Spleen (tissue), 11 donors: ENCODE measurements at regions not wholly inside any gene's neighbourhood (a gene's known extent, or its start where the extent isn't known, plus 50 kb on each side); places are given as distances from the start of the nearest gene placed in this dataset.

Source experiments
- DNase-seq: peaks from one replicate; pipeline ENCODE4 v3.0.0-alpha.2; 2020
- H3K27ac ChIP-seq, 8 donors: fragments of 200-600 bp; sonication (generic) in 7 of 8; 1 replicate in 4 of 8; 2 replicates in 4 of 8; pipeline versions ENCODE4 v1.5.0 to v1.8.0; 2016 to 2021; ENCODE audit warnings: inconsistent platforms in 4 of 8, mild to moderate bottlenecking in 4 of 8, moderate library complexity in 1 of 8
- H3K27me3 ChIP-seq, 7 donors: fragments of 200-600 bp; sonication (generic) in 6 of 7; replicated peaks in 1 of 7; 1 replicate in 4 of 7; 2 replicates in 3 of 7; pipeline versions ENCODE4 v1.5.0 to v1.8.0; 2016 to 2021; ENCODE audit warnings: inconsistent platforms in 3 of 7, mild to moderate bottlenecking in 1 of 7
- H3K36me3 ChIP-seq, 6 donors: fragments of 200-600 bp; sonication (generic) in 5 of 6; 1 replicate in 4 of 6; 2 replicates in 2 of 6; pipeline versions ENCODE4 v1.5.0 to v1.8.0; 2016 to 2021; ENCODE audit warnings: inconsistent platforms in 2 of 6
- H3K4me1 ChIP-seq, 6 donors: fragments of 200-600 bp; sonication (generic) in 5 of 6; 1 replicate in 3 of 6; 2 replicates in 3 of 6; pipeline versions ENCODE4 v1.5.0 to v1.8.0; 2016 to 2021; ENCODE audit warnings: inconsistent platforms in 3 of 6
- H3K4me3 ChIP-seq, 8 donors: fragments of 200-600 bp; sonication (generic) in 7 of 8; 1 replicate in 4 of 8; 2 replicates in 4 of 8; pipeline versions ENCODE4 v1.5.0 to v1.8.0; 2016 to 2021; ENCODE audit warnings: inconsistent platforms in 4 of 8, mild to moderate bottlenecking in 4 of 8, moderate library complexity in 2 of 8
- H3K9me3 ChIP-seq, 8 donors: fragments of 200-600 bp; sonication (generic) in 7 of 8; 1 replicate in 4 of 8; 2 replicates in 4 of 8; pipeline versions ENCODE4 v1.5.0 to v1.8.0; 2016 to 2021; ENCODE audit warnings: inconsistent platforms in 4 of 8
- CTCF ChIP-seq, 11 experiments: fragments of 200-600 bp in 7 of 11; fragments of 450-650 bp in 4 of 11; sonication (generic) in 4 of 11; IDR thresholded peaks in 8 of 11; conservative IDR thresholded peaks in 3 of 11; 1 replicate in 7 of 11; 2 replicates in 4 of 11; pipeline versions ENCODE4 v1.4.0 to v1.8.0; 2016 to 2021; ENCODE audit warnings: antibody characterized with exemption in 11 of 11, inconsistent platforms in 4 of 11, mild to moderate bottlenecking in 1 of 11
- POLR2A ChIP-seq, 3 donors: fragments of 450-650 bp; IDR thresholded peaks; one replicate each; pipeline ENCODE4 v1.5.1; 2017; ENCODE audit warnings: antibody characterized with exemption in 3 of 3, mild to moderate bottlenecking in 1 of 3
- POLR2AphosphoS5 ChIP-seq, 3 donors: sonication (generic); formaldehyde crosslinking; IDR thresholded peaks; one replicate each; pipeline ENCODE4 v1.5.1; 2017; ENCODE audit warnings: antibody characterized with exemption in 3 of 3
- WGBS, 5 donors: extraction: QIAGEN DNeasy Blood & Tissue Kit in 3 of 5; methylation state at CpG; one replicate each; pipeline versions ENCODE4 v1.1.5 to v1.1.7; 2013 to 2018; 5-methylcytosine and 5-hydroxymethylcytosine counted together
- intact Hi-C: fragments of 100-400 bp; cut with DNase I; formaldehyde crosslinking; loops from one replicate; pipeline ENCODE4 v1.15.0; 2023; ENCODE audit warnings: low total_unique reads
- donor health status: healthy with polysubstance abuse.
- donor health status: DM: no; HTN: no; CAD: no; lungs with moderate emphysema.
- donor health status: DM: no; HTN: no; CAD: no.
- donor health status: Bipolar disorder and iron deficiency.
- donor health status: healthy.
- donor health status: DM: no; HTN: no; CAD: no.
- donor health status: DM: yes; HTN: yes; CAD: no.

GRCh38 chr13:81319351-81319750 is 978.4 kb upstream of the SPRY2 start:
- 68 to 78% (median 73%) methylated on average over 3 of the region's 3 CpGs for WGBS, 5 donors
- no peaks in the 10 kb centered on the region for H3K27me3 ChIP-seq
- TF ChIP-seq POLR2AphosphoS5 (IDR thresholded peaks at IDR 0.05) (no peak), CTCF (IDR thresholded peaks at IDR 0.05 in 8 of 11, conservative IDR thresholded peaks at IDR 0.05 in 3 of 11) (no peak), POLR2A (IDR thresholded peaks at IDR 0.05) (no peak)
- DNase-seq, result no peak
- H3K9me3 ChIP-seq, result peaks cover 0 to 15% (median 3%) of the 10 kb centered on the region in 8 donors
- no peaks in the 10 kb centered on the region for H3K36me3 ChIP-seq
- intact Hi-C loops, result no loop called here
- H3K27ac ChIP-seq, result no peak overlapping the region
- H3K4me3 ChIP-seq, result no peak overlapping the region
- H3K4me1 ChIP-seq, result no peaks in the 10 kb centered on the region

GRCh38 chr13:81318231-81319019 is 977.5 kb upstream of the SPRY2 start:
- no peaks in the 10 kb centered on the region for H3K36me3 ChIP-seq
- no peaks in the 10 kb centered on the region for H3K27me3 ChIP-seq
- no peak overlapping the region for H3K4me3 ChIP-seq
- TF ChIP-seq CTCF (IDR thresholded peaks at IDR 0.05 in 8 of 11, conservative IDR thresholded peaks at IDR 0.05 in 3 of 11) (no peak), POLR2A (IDR thresholded peaks at IDR 0.05) (no peak), POLR2AphosphoS5 (IDR thresholded peaks at IDR 0.05) (no peak)
- no peaks in the 10 kb centered on the region for H3K4me1 ChIP-seq
- intact Hi-C loops, result no loop called here
- H3K27ac ChIP-seq, result no peak overlapping the region
- DNase-seq, result no peak
- 65 to 88% (median 78%) methylated on average over 4 of the region's 4 CpGs for WGBS, 5 donors
- H3K9me3 ChIP-seq, result peaks cover 0 to 15% (median 3%) of the 10 kb centered on the region in 8 donors

- no peak for DNase-seq
- Histone ChIP-seq H3K9me3 (peaks cover 0 to 23% (median 6%) of the 10 kb centered on the region in 8 donors), H3K27ac (no peak overlapping the region), H3K27me3 (no peaks in the 10 kb centered on the region), H3K4me3 (no peak overlapping the region), H3K4me1 (no peaks in the 10 kb centered on the region), H3K36me3 (no peaks in the 10 kb centered on the region)
- intact Hi-C loops, result no loop called here
- TF ChIP-seq CTCF (IDR thresholded peaks at IDR 0.05 in 8 of 11, conservative IDR thresholded peaks at IDR 0.05 in 3 of 11) (no peak), POLR2AphosphoS5 (IDR thresholded peaks at IDR 0.05) (no peak), POLR2A (IDR thresholded peaks at IDR 0.05) (no peak)
- 81 to 91% (median 85%) methylated on average over 3 of the region's 3 CpGs for WGBS, 5 donors
Observed at GRCh38 chr13:81314461-81314860, 973.5 kb upstream of the SPRY2 start.

GRCh38 chr13:81305928-81306327 is 965.0 kb upstream of the SPRY2 start:
- intact Hi-C loops, result no loop called here

More at GRCh38 chr13:81305928-81306327, 965.0 kb upstream of the SPRY2 start:
- Histone ChIP-seq H3K27me3 (no peaks in the 10 kb centered on the region), H3K9me3 (peaks cover 0 to 7% (median 0%) of the 10 kb centered on the region in 8 donors), H3K36me3 (no peaks in the 10 kb centered on the region), H3K27ac (no peak overlapping the region), H3K4me3 (no peak overlapping the region), H3K4me1 (no peaks in the 10 kb centered on the region)
- DNase-seq, result no peak
- TF ChIP-seq POLR2A (IDR thresholded peaks at IDR 0.05) (no peak), CTCF (IDR thresholded peaks at IDR 0.05 in 8 of 11, conservative IDR thresholded peaks at IDR 0.05 in 3 of 11) (no peak), POLR2AphosphoS5 (IDR thresholded peaks at IDR 0.05) (no peak)
